Ectodermal cell (in vitro differentiated cells): ENCODE measurements at regions not wholly inside any gene's neighbourhood (a gene's known extent, or its start where the extent isn't known, plus 50 kb on each side); places are given as distances from the start of the nearest gene placed in this dataset.

Experiments
- H3K27ac ChIP-seq: 2 replicates; pipeline ENCODE4 v1.7.0; 2013; ENCODE audit warnings: mild to moderate bottlenecking, low read depth, low read length; ENCODE audit not compliant: insufficient read depth, poor library complexity, severe bottlenecking
- H3K27me3 ChIP-seq: 2 replicates; pipeline ENCODE4 v1.7.0; 2013; ENCODE audit warnings: mild to moderate bottlenecking, low read length; ENCODE audit not compliant: insufficient read depth, control insufficient read depth, poor library complexity, severe bottlenecking
- H3K36me3 ChIP-seq: one replicate; pipeline ENCODE4 v1.7.0; 2013; ENCODE audit warnings: low read length; ENCODE audit not compliant: control insufficient read depth, insufficient read depth
- H3K4me1 ChIP-seq: one replicate; pipeline ENCODE4 v1.7.0; 2013; ENCODE audit warnings: low read length; ENCODE audit not compliant: control insufficient read depth, insufficient read depth
- H3K4me3 ChIP-seq: 2 replicates; pipeline ENCODE4 v1.7.0; 2013; ENCODE audit warnings: low read depth, low read length, control low read depth; ENCODE audit not compliant: insufficient read depth
- H3K9me3 ChIP-seq: 2 replicates; pipeline ENCODE4 v1.7.0; 2013; ENCODE audit warnings: mild to moderate bottlenecking, low read length, moderate library complexity; ENCODE audit not compliant: control insufficient read depth
- WGBS, 2 experiments: methylation state at CpG; one replicate each; pipeline ENCODE4 v1.1.7; 2013; ENCODE audit warnings: missing lambda C conversion rate in 2 of 2; 5-methylcytosine and 5-hydroxymethylcytosine counted together

GRCh38 chr22:47332246-47332980 lies 570.0 kb downstream of the TBC1D22A start:
- Histone ChIP-seq H3K27me3 (no peaks in the 10 kb centered on the region), H3K36me3 (no peaks in the 10 kb centered on the region), H3K4me3 (no peak overlapping the region), H3K27ac (no peak overlapping the region), H3K9me3 (peaks cover 38% of the 10 kb centered on the region), H3K4me1 (no peaks in the 10 kb centered on the region)
- WGBS, 2 experiments = 78 to 79% methylated on average over 14 of the region's 14 CpGs

GRCh38 chr22:47331750-47332149 lies 569.3 kb downstream of the TBC1D22A start:
- H3K9me3 ChIP-seq = peaks cover 38% of the 10 kb centered on the region
- WGBS, 2 experiments = 87 to 90% methylated on average over 6 to 8 of the region's 8 CpGs
- no peaks in the 10 kb centered on the region for H3K4me1 ChIP-seq

GRCh38 chr22:47329727-47330650 lies 567.5 kb downstream of the TBC1D22A start:
- no peaks in the 10 kb centered on the region for H3K4me1 ChIP-seq
- H3K27ac ChIP-seq = no peak overlapping the region
- H3K36me3 ChIP-seq = no peaks in the 10 kb centered on the region
- no peaks in the 10 kb centered on the region for H3K27me3 ChIP-seq
- WGBS, 2 experiments = 73 to 74% methylated on average over 18 of the region's 18 CpGs
- H3K9me3 ChIP-seq = peaks cover 32% of the 10 kb centered on the region
- no peak overlapping the region for H3K4me3 ChIP-seq

More at GRCh38 chr22:47331750-47332149, 569.3 kb downstream of the TBC1D22A start:
- Histone ChIP-seq H3K27ac (no peak overlapping the region), H3K36me3 (no peaks in the 10 kb centered on the region), H3K27me3 (no peaks in the 10 kb centered on the region), H3K4me3 (no peak overlapping the region)

DNA sequence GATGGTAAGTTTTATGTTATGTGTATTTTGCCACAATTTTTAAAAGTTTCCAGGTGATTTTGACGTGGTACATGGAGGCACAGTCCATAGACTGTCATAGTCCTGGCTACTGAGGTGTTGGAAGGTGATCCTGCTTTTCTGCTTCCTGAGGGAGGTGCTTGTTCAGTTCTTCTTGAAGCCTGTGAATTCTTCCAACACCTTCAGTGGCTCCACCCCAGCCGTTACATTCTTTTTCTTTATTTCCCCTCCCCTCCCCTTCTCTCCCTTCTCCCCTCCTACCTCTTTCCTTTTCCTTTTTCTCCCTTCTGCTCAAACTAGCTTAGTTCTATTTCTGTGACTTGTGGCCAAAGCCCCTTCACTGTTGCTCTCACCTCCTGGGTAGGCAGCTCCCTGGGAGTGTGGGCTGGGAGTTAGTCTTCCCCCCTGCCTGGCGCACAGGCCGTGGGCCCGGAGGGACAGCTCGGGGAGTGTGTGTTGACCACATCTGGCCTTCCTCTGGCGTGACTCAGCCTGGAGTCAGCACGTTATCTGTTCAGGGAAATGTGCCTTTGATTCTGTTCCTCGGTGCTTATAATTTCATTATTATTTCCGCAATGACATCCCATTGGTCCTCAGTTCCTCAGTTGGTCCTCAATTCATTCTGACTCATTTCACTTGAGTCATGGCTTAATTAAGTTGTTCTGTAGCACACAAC lies 566.2 kb downstream of the TBC1D22A start:
- 70 to 72% methylated on average over 10 of the region's 10 CpGs for WGBS, 2 experiments
- Histone ChIP-seq H3K4me3 (no peak overlapping the region), H3K27me3 (no peaks in the 10 kb centered on the region), H3K4me1 (no peaks in the 10 kb centered on the region), H3K27ac (no peak overlapping the region), H3K36me3 (no peaks in the 10 kb centered on the region), H3K9me3 (peaks cover 27% of the 10 kb centered on the region)

DNA sequence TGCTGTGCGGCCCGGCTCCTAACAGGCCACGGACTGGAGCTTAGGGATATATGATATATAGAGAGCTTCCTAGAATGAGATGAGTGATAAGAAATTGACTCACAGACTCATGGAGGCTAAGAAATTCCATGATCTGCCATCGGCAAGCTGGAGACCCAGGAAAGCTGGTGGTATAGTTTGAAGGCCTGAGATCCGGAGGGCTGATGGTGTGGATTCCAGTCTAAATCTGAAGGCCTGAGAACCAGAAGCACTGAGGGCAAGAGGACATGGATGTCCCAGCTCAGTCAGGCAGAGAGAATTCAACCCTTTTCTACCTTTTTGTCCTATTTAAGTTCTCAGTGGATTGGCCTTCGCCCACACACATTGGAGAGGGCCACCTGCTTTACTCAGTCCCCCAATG lies 564.8 kb downstream of the TBC1D22A start:
- Histone ChIP-seq H3K27me3 (no peaks in the 10 kb centered on the region), H3K36me3 (no peaks in the 10 kb centered on the region), H3K4me1 (no peaks in the 10 kb centered on the region), H3K4me3 (no peak overlapping the region), H3K27ac (no peak overlapping the region), H3K9me3 (peaks cover 18% of the 10 kb centered on the region)
- WGBS, 2 experiments = 86 to 90% methylated on average over 6 of the region's 6 CpGs

- H3K4me1 ChIP-seq = no peaks in the 10 kb centered on the region
- no peak overlapping the region for H3K27ac ChIP-seq
- WGBS, 2 experiments = 63 to 64% methylated on average over 3 of the region's 3 CpGs
- no peaks in the 10 kb centered on the region for H3K27me3 ChIP-seq
- no peak overlapping the region for H3K4me3 ChIP-seq
- H3K9me3 ChIP-seq = peaks cover 12% of the 10 kb centered on the region
- no peaks in the 10 kb centered on the region for H3K36me3 ChIP-seq
Measured at GRCh38 chr22:47325249-47325648, 562.8 kb downstream of the TBC1D22A start.

DNA sequence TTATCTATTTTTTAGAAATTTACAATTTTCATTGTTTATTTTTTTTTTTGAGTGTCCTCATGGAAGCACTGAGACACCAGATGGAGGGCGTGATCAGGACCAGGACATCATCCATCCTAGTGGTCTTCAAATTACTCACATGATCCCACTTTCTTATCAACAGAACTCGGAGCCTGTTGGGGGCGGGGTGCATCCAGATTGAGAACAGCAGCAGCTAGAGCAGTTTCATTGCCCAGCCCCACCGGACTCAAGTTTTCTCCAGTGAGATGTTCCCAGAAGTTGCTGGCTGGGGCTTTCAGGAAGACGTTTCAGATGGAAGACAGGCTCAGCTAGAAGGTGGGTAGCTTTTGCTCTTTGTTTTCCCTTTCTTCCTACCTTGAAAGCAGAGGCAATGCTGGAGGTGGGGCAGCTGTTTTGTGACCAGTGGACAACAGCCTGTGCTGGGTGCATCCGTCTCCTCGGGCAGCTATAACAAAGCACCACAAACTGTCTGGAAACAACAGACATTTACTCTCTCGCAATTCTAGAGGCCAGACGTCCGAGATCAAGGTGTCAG lies 562.1 kb downstream of the TBC1D22A start:
- Histone ChIP-seq H3K27me3 (no peaks in the 10 kb centered on the region), H3K27ac (no peak overlapping the region), H3K9me3 (peaks cover 11% of the 10 kb centered on the region), H3K4me1 (no peaks in the 10 kb centered on the region), H3K36me3 (no peaks in the 10 kb centered on the region), H3K4me3 (no peak overlapping the region)
- WGBS, 2 experiments = 61 to 68% methylated on average over 10 of the region's 10 CpGs

- Histone ChIP-seq H3K27me3 (no peaks in the 10 kb centered on the region), H3K9me3 (peaks cover 5% of the 10 kb centered on the region)
Measured at GRCh38 chr22:47323518-47323917, 561.1 kb downstream of the TBC1D22A start.

GRCh38 chr22:47322854-47323253 lies 560.4 kb downstream of the TBC1D22A start:
- H3K27ac ChIP-seq = no peak overlapping the region
- H3K9me3 ChIP-seq = peaks cover 8% of the 10 kb centered on the region
- WGBS, 2 experiments = 63 to 70% methylated on average over 7 of the region's 7 CpGs
- no peaks in the 10 kb centered on the region for H3K4me1 ChIP-seq
- H3K4me3 ChIP-seq = no peak overlapping the region
- no peaks in the 10 kb centered on the region for H3K36me3 ChIP-seq
- no peaks in the 10 kb centered on the region for H3K27me3 ChIP-seq

More at GRCh38 chr22:47323518-47323917, 561.1 kb downstream of the TBC1D22A start:
- Histone ChIP-seq H3K36me3 (no peaks in the 10 kb centered on the region), H3K4me1 (no peaks in the 10 kb centered on the region), H3K4me3 (no peak overlapping the region), H3K27ac (no peak overlapping the region)
- WGBS, 2 experiments = 82 to 83% methylated on average over 6 of the region's 6 CpGs
